SK-N-SH treated with all-trans-retinoic acid at 6 μM for 48 hours (cell line): ENCODE measurements at regions not wholly inside any gene's neighbourhood (a gene's known extent, or its start where the extent isn't known, plus 50 kb on each side); places are given as distances from the start of the nearest gene placed in this dataset.

Source experiments
- ARNTL ChIP-seq: fragments of 450-650 bp; formaldehyde crosslinking; IDR thresholded peaks from 2 replicates; pipeline ENCODE4 v1.5.0; 2020; ENCODE audit warnings: low read depth, mild to moderate bottlenecking, moderate library complexity, borderline replicate concordance
- BACH2 ChIP-seq: fragments of 250-450 bp; sonication (Bioruptor Pico); IDR thresholded peaks from 2 replicates; pipeline ENCODE4 v1.9.0; 2021; ENCODE audit warnings: mild to moderate bottlenecking, borderline replicate concordance
- ESRRG ChIP-seq: fragments of 250-450 bp; sonication (Bioruptor Pico); IDR thresholded peaks from 2 replicates; pipeline ENCODE4 v1.6.1; 2021; ENCODE audit warnings: mild to moderate bottlenecking
- GLIS3 ChIP-seq: fragments of 250-450 bp; sonication (Bioruptor Pico); IDR thresholded peaks from 2 replicates; pipeline ENCODE4 v1.5.0; 2020; ENCODE audit warnings: mild to moderate bottlenecking, moderate library complexity
- RARB ChIP-seq: fragments of 250-450 bp; sonication (Bioruptor Pico); IDR thresholded peaks from 2 replicates; pipeline ENCODE4 v1.8.0; 2021; ENCODE audit warnings: mild to moderate bottlenecking, moderate library complexity
- TCF4 ChIP-seq: fragments of 250-450 bp; sonication (Bioruptor Pico); IDR thresholded peaks from 2 replicates; pipeline ENCODE4 v1.8.0; 2021; ENCODE audit warnings: mild to moderate bottlenecking, moderate library complexity, borderline replicate concordance
- ZNF70 ChIP-seq: fragments of 450-650 bp; formaldehyde crosslinking; IDR thresholded peaks from 2 replicates; pipeline ENCODE4 v1.5.0; 2020; ENCODE audit warnings: mild to moderate bottlenecking, moderate library complexity
- TF ChIP-seq, protein P1 (sequence below): fragments of 250-450 bp; sonication (Bioruptor Pico); IDR thresholded peaks from 2 replicates; pipeline ENCODE4 v1.5.0; 2020; ENCODE audit warnings: mild to moderate bottlenecking, moderate library complexity
- TF ChIP-seq, protein P2 (sequence below): fragments of 250-450 bp; sonication (Bioruptor Pico); IDR thresholded peaks from 2 replicates; pipeline ENCODE4 v1.5.1; 2020; ENCODE audit warnings: low read depth, mild to moderate bottlenecking, moderate library complexity
- TF ChIP-seq, protein P3 (sequence below): fragments of 250-450 bp; sonication (Bioruptor Pico); IDR thresholded peaks from 2 replicates; pipeline ENCODE4 v1.8.0; 2020; ENCODE audit warnings: mild to moderate bottlenecking, moderate library complexity, borderline replicate concordance

DNA sequence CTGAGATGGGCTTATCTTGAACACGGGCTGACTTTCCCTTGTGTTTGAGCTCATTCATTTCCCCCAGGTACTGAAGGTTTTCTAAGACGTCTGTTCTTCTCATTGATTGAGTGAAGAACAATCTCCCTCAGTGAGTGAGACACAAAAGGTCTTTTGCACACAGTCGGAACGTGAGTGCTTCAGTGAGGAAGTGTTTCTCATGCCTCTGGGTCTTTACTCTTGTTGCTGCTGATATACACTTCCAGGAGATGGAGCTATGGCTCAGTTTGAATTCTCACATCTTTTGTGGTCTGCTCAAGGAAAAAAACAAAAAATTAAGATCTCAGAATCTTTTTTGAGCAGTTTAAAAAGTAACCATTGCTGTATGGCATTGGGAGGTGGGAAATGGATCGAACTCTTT, 981.9 kb upstream of the TENM3 start:
- no peak for TF ChIP-seq RARB (CRISPR knock-in tag)
- no peak for TF ChIP-seq ZNF70 (CRISPR knock-in tag)
- TF ChIP-seq, protein P1, sequence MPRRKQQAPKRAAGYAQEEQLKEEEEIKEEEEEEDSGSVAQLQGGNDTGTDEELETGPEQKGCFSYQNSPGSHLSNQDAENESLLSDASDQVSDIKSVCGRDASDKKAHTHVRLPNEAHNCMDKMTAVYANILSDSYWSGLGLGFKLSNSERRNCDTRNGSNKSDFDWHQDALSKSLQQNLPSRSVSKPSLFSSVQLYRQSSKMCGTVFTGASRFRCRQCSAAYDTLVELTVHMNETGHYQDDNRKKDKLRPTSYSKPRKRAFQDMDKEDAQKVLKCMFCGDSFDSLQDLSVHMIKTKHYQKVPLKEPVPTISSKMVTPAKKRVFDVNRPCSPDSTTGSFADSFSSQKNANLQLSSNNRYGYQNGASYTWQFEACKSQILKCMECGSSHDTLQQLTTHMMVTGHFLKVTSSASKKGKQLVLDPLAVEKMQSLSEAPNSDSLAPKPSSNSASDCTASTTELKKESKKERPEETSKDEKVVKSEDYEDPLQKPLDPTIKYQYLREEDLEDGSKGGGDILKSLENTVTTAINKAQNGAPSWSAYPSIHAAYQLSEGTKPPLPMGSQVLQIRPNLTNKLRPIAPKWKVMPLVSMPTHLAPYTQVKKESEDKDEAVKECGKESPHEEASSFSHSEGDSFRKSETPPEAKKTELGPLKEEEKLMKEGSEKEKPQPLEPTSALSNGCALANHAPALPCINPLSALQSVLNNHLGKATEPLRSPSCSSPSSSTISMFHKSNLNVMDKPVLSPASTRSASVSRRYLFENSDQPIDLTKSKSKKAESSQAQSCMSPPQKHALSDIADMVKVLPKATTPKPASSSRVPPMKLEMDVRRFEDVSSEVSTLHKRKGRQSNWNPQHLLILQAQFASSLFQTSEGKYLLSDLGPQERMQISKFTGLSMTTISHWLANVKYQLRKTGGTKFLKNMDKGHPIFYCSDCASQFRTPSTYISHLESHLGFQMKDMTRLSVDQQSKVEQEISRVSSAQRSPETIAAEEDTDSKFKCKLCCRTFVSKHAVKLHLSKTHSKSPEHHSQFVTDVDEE = no peak
- TF ChIP-seq TCF4 (CRISPR knock-in tag) = no peak
- TF ChIP-seq ARNTL (CRISPR knock-in tag) = no peak
- no peak for TF ChIP-seq BACH2 (CRISPR knock-in tag)
- TF ChIP-seq, protein P2, sequence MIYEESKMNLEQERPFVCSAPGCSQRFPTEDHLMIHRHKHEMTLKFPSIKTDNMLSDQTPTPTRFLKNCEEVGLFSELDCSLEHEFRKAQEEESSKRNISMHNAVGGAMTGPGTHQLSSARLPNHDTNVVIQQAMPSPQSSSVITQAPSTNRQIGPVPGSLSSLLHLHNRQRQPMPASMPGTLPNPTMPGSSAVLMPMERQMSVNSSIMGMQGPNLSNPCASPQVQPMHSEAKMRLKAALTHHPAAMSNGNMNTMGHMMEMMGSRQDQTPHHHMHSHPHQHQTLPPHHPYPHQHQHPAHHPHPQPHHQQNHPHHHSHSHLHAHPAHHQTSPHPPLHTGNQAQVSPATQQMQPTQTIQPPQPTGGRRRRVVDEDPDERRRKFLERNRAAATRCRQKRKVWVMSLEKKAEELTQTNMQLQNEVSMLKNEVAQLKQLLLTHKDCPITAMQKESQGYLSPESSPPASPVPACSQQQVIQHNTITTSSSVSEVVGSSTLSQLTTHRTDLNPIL (CRISPR knock-in tag) = no peak
- TF ChIP-seq, protein P3, sequence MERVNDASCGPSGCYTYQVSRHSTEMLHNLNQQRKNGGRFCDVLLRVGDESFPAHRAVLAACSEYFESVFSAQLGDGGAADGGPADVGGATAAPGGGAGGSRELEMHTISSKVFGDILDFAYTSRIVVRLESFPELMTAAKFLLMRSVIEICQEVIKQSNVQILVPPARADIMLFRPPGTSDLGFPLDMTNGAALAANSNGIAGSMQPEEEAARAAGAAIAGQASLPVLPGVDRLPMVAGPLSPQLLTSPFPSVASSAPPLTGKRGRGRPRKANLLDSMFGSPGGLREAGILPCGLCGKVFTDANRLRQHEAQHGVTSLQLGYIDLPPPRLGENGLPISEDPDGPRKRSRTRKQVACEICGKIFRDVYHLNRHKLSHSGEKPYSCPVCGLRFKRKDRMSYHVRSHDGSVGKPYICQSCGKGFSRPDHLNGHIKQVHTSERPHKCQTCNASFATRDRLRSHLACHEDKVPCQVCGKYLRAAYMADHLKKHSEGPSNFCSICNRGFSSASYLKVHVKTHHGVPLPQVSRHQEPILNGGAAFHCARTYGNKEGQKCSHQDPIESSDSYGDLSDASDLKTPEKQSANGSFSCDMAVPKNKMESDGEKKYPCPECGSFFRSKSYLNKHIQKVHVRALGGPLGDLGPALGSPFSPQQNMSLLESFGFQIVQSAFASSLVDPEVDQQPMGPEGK (CRISPR knock-in tag) = no peak
- TF ChIP-seq ESRRG = no peak
- no peak for TF ChIP-seq GLIS3 (CRISPR knock-in tag)
